GM23338 (cell line): ENCODE measurements at regions not wholly inside any gene's neighbourhood (a gene's known extent, or its start where the extent isn't known, plus 50 kb on each side); places are given as distances from the start of the nearest gene placed in this dataset.

ENCODE experiments used
- ATAC-seq: fragments of 200-7000 bp; cut with Tn5 transposase; 3 replicates; pipeline ENCODE4 v1.9.1; 2020
- DNase-seq: peaks from one replicate; pipeline ENCODE4 v3.0.0-alpha.2; 2015; ENCODE audit warnings: low spot score
- H2AFZ ChIP-seq: fragments of 200-600 bp; sonication (generic); 2 replicates; pipeline ENCODE4 v1.8.0; 2016; ENCODE audit warnings: antibody characterized with exemption, mild to moderate bottlenecking, moderate library complexity
- H3F3A ChIP-seq: fragments of 200-600 bp; sonication (generic); replicated peaks from 2 replicates; pipeline ENCODE4 v1.8.0; 2017; ENCODE audit warnings: antibody characterized with exemption, mixed run types, low read depth
- H3K27ac ChIP-seq: fragments of 200-600 bp; sonication (generic); 2 replicates; pipeline ENCODE4 v1.6.1; 2016; ENCODE audit warnings: low read depth
- H3K27me3 ChIP-seq: fragments of 200-600 bp; sonication (generic); 2 replicates; pipeline ENCODE4 v1.8.0; 2016; ENCODE audit warnings: mild to moderate bottlenecking, mixed run types, moderate library complexity; ENCODE audit not compliant: insufficient read depth
- H3K36me3 ChIP-seq: fragments of 200-600 bp; sonication (generic); 2 replicates; pipeline ENCODE4 v1.8.0; 2016; ENCODE audit warnings: mild to moderate bottlenecking; ENCODE audit not compliant: insufficient read depth
- H3K4me1 ChIP-seq: fragments of 200-600 bp; sonication (generic); 2 replicates; pipeline ENCODE4 v1.8.0; 2016; ENCODE audit warnings: mild to moderate bottlenecking, moderate library complexity; ENCODE audit not compliant: insufficient read depth
- H3K4me2 ChIP-seq: fragments of 200-600 bp; sonication (generic); 2 replicates; pipeline ENCODE4 v1.7.1; 2017; ENCODE audit warnings: mixed run types
- H3K4me3 ChIP-seq: fragments of 200-600 bp; sonication (generic); 2 replicates; pipeline ENCODE4 v1.6.1; 2016; ENCODE audit warnings: mixed run types
- H3K79me2 ChIP-seq: fragments of 200-600 bp; sonication (generic); replicated peaks from 2 replicates; pipeline ENCODE4 v1.8.0; 2017; ENCODE audit warnings: mild to moderate bottlenecking; ENCODE audit not compliant: insufficient read depth
- H3K9me2 ChIP-seq: fragments of 200-600 bp; sonication (generic); 2 replicates; pipeline ENCODE4 v1.8.0; 2017; ENCODE audit not compliant: insufficient read depth
- H4K20me1 ChIP-seq: fragments of 200-600 bp; sonication (generic); replicated peaks from 2 replicates; pipeline ENCODE4 v1.8.0; 2017; ENCODE audit warnings: mild to moderate bottlenecking; ENCODE audit not compliant: insufficient read depth
- H3K27ac Mint-ChIP-seq: 2 replicates; pipeline ENCODE4 v1.8.0; 2020; ENCODE audit warnings: inconsistent platforms, mild to moderate bottlenecking, moderate library complexity, mixed read lengths
- H3K27me3 Mint-ChIP-seq: 3 replicates; pipeline ENCODE4 v1.8.0; 2022; ENCODE audit warnings: low read depth, mild to moderate bottlenecking, moderate library complexity, mixed read lengths, inconsistent platforms; ENCODE audit not compliant: insufficient read depth, poor library complexity
- H3K36me3 Mint-ChIP-seq: 3 replicates; pipeline ENCODE4 v1.8.0; 2021; ENCODE audit warnings: low read depth, mild to moderate bottlenecking, inconsistent platforms, moderate library complexity, mixed read lengths
- H3K4me1 Mint-ChIP-seq: 3 replicates; pipeline ENCODE4 v1.8.0; 2020; ENCODE audit warnings: mild to moderate bottlenecking, inconsistent platforms, mixed read lengths
- H3K4me3 Mint-ChIP-seq: 3 replicates; pipeline ENCODE4 v1.8.0; 2021; ENCODE audit warnings: moderate library complexity, mild to moderate bottlenecking, inconsistent platforms, mixed read lengths
- H3K9me3 Mint-ChIP-seq: 3 replicates; pipeline ENCODE4 v1.8.0; 2020; ENCODE audit warnings: moderate library complexity, mild to moderate bottlenecking, inconsistent platforms, mixed read lengths
- CREB1 ChIP-seq: fragments of 250-450 bp; sonication (Bioruptor Pico); IDR thresholded peaks from 2 replicates; pipeline ENCODE4 v1.5.0; 2020; ENCODE audit warnings: low read depth, mild to moderate bottlenecking, moderate library complexity
- CTCF ChIP-seq, 2 experiments: fragments of 200-600 bp in 1 of 2; sonication (generic) in 1 of 2; conservative IDR thresholded peaks; 2 replicates each; pipeline versions ENCODE4 v1.5.1 to v1.6.1; 2016 to 2017; ENCODE audit warnings: antibody characterized with exemption in 2 of 2, low read depth in 2 of 2, mild to moderate bottlenecking in 2 of 2, moderate library complexity in 1 of 2
- ETS1 ChIP-seq: IDR thresholded peaks from 2 replicates; pipeline ENCODE4 v1.6.1; 2016; ENCODE audit warnings: antibody characterized with exemption
- EZH2 ChIP-seq: fragments of 200-600 bp; sonication (generic); IDR thresholded peaks from one replicate; pipeline ENCODE4 v1.8.0; 2017; ENCODE audit warnings: antibody characterized with exemption, mild to moderate bottlenecking, low read depth; ENCODE audit not compliant: unreplicated experiment
- EZH2phosphoT487 ChIP-seq: fragments of 200-600 bp; sonication (generic); IDR thresholded peaks from one replicate; pipeline ENCODE4 v1.8.1; 2018; ENCODE audit warnings: antibody characterized with exemption; ENCODE audit not compliant: unreplicated experiment
- JUNB ChIP-seq: IDR thresholded peaks from one replicate; pipeline ENCODE4 v1.6.1; 2016; ENCODE audit warnings: antibody characterized with exemption; ENCODE audit not compliant: unreplicated experiment
- NANOG ChIP-seq: IDR thresholded peaks from 2 replicates; pipeline ENCODE4 v1.6.1; 2016; ENCODE audit warnings: antibody characterized with exemption, borderline replicate concordance
- POLR2AphosphoS5 ChIP-seq: IDR thresholded peaks from 2 replicates; pipeline ENCODE4 v1.6.1; 2016; ENCODE audit warnings: antibody characterized with exemption, low read depth
- REST ChIP-seq: IDR thresholded peaks from one replicate; pipeline ENCODE4 v1.6.1; 2018; ENCODE audit warnings: antibody characterized with exemption; ENCODE audit not compliant: unreplicated experiment
- STAT1 ChIP-seq: IDR thresholded peaks from one replicate; pipeline ENCODE4 v1.6.1; 2016; ENCODE audit warnings: antibody characterized with exemption; ENCODE audit not compliant: unreplicated experiment
- ZNF114 ChIP-seq: fragments of 250-450 bp; sonication (Bioruptor Pico); IDR thresholded peaks from 2 replicates; pipeline ENCODE4 v1.5.0; 2020; ENCODE audit warnings: mild to moderate bottlenecking, moderate library complexity
- ZNF331 ChIP-seq: fragments of 250-450 bp; sonication (Bioruptor Pico); IDR thresholded peaks from 2 replicates; pipeline ENCODE4 v1.5.0; 2020; ENCODE audit warnings: low read depth, mild to moderate bottlenecking, moderate library complexity
- ZNF462 ChIP-seq: fragments of 250-450 bp; sonication (Bioruptor Pico); IDR thresholded peaks from 2 replicates; pipeline ENCODE4 v1.5.0; 2020; ENCODE audit warnings: mild to moderate bottlenecking, moderate library complexity

- DNase-seq (no peak), ATAC-seq (no peak)
- Histone ChIP-seq H3K9me2 (peaks cover 7% of the 10 kb centered on the region; the same call in 1 of the 2 replicates), H3K4me1 (peaks cover 8% of the 10 kb centered on the region; the same call in 1 of the 2 replicates), H2AFZ (no peak overlapping the region), H3K4me3 (no peak overlapping the region), H3K36me3 (no peaks in the 10 kb centered on the region), H4K20me1 (no peaks in the 10 kb centered on the region), H3F3A (no peaks in the 10 kb centered on the region), H3K27me3 (no peaks in the 10 kb centered on the region), H3K79me2 (no peaks in the 10 kb centered on the region), H3K4me2 (no peak overlapping the region), H3K27ac (no peak overlapping the region)
- H3K27ac Mint-ChIP-seq = no peak overlapping the region; the same call in 1 of the 2 replicates
- TF ChIP-seq ETS1 (no peak), JUNB (no peak), EZH2phosphoT487 (no peak), POLR2AphosphoS5 (no peak), REST (no peak), STAT1 (no peak), ZNF331 (no peak), ZNF462 (CRISPR knock-in tag) (no peak), EZH2 (no peak), CREB1 (CRISPR knock-in tag) (no peak), CTCF (conservative IDR thresholded peaks at IDR 0.05; ENCODE audit: low read depth in 2 of 2) (no peak), NANOG (no peak), ZNF114 (CRISPR knock-in tag) (no peak)
- peaks cover 2% of the 10 kb centered on the region for H3K27me3 Mint-ChIP-seq
- peaks cover 19% of the 10 kb centered on the region for H3K4me1 Mint-ChIP-seq
- no peaks in the 10 kb centered on the region for H3K9me3 Mint-ChIP-seq
- no peak overlapping the region for H3K4me3 Mint-ChIP-seq
- no peaks in the 10 kb centered on the region for H3K36me3 Mint-ChIP-seq
Measured at GRCh38 chr1:172719066-172719627, 60.2 kb downstream of the FASLG start.
